Smooth muscle cell (in vitro differentiated cells): ENCODE measurements at regions not wholly inside any gene's neighbourhood (a gene's known extent, or its start where the extent isn't known, plus 50 kb on each side); places are given as distances from the start of the nearest gene placed in this dataset.

ENCODE experiments used
- DNase-seq: peaks from one replicate; lab custom pipeline; 2025; ENCODE audit not compliant: unreplicated experiment; lab: John Stamatoyannopoulos, UW
- H2AFZ ChIP-seq: fragments of 200-600 bp; sonication (generic); 2 replicates; pipeline ENCODE4 v1.6.0; 2016; ENCODE audit warnings: antibody characterized with exemption, low read depth, mild to moderate bottlenecking
- H3F3A ChIP-seq: fragments of 200-600 bp; sonication (generic); 2 replicates; pipeline ENCODE4 v1.6.0; 2017; ENCODE audit warnings: antibody characterized with exemption, low read depth
- H3K27ac ChIP-seq: fragments of 200-600 bp; sonication (generic); 2 replicates; pipeline ENCODE4 v1.5.1; 2016; ENCODE audit warnings: low read depth, mild to moderate bottlenecking
- H3K27me3 ChIP-seq: fragments of 200-600 bp; sonication (generic); 2 replicates; pipeline ENCODE4 v1.6.1; 2016; ENCODE audit warnings: low read depth, mild to moderate bottlenecking
- H3K36me3 ChIP-seq: fragments of 200-600 bp; sonication (generic); 2 replicates; pipeline ENCODE4 v1.5.1; 2016; ENCODE audit warnings: low read depth
- H3K4me1 ChIP-seq: fragments of 200-600 bp; sonication (generic); 2 replicates; pipeline ENCODE4 v1.5.1; 2016; ENCODE audit warnings: low read depth
- H3K4me2 ChIP-seq: fragments of 200-600 bp; sonication (generic); 2 replicates; pipeline ENCODE4 v1.6.0; 2016; ENCODE audit warnings: mild to moderate bottlenecking
- H3K4me3 ChIP-seq: fragments of 200-600 bp; sonication (generic); 2 replicates; pipeline ENCODE4 v1.5.1; 2016; ENCODE audit warnings: mild to moderate bottlenecking
- H3K79me2 ChIP-seq: fragments of 200-600 bp; sonication (generic); 2 replicates; pipeline ENCODE4 v1.6.0; 2016; ENCODE audit warnings: low read depth, mild to moderate bottlenecking
- H3K9ac ChIP-seq: fragments of 200-600 bp; sonication (generic); 2 replicates; pipeline ENCODE4 v1.6.0; 2016; ENCODE audit warnings: low read depth
- H3K9me3 ChIP-seq: fragments of 200-600 bp; sonication (generic); replicated peaks from 2 replicates; pipeline ENCODE4 v1.5.1; 2016; ENCODE audit warnings: low read depth
- H4K20me1 ChIP-seq: fragments of 200-600 bp; sonication (generic); 2 replicates; pipeline ENCODE4 v1.6.0; 2016; ENCODE audit warnings: low read depth
- WGBS: methylation state at CpG from one replicate; pipeline ENCODE4 v1.1.7; 2016; ENCODE audit warnings: low lambda C conversion rate; 5-methylcytosine and 5-hydroxymethylcytosine counted together
- TF ChIP-seq, protein P1 (sequence below): fragments of 200-600 bp; sonication (generic); IDR thresholded peaks from 2 replicates; pipeline ENCODE4 v1.5.1; 2017; ENCODE audit warnings: borderline replicate concordance, mild to moderate bottlenecking, antibody characterized with exemption; ENCODE audit not compliant: insufficient read depth, poor library complexity, severe bottlenecking

DNA sequence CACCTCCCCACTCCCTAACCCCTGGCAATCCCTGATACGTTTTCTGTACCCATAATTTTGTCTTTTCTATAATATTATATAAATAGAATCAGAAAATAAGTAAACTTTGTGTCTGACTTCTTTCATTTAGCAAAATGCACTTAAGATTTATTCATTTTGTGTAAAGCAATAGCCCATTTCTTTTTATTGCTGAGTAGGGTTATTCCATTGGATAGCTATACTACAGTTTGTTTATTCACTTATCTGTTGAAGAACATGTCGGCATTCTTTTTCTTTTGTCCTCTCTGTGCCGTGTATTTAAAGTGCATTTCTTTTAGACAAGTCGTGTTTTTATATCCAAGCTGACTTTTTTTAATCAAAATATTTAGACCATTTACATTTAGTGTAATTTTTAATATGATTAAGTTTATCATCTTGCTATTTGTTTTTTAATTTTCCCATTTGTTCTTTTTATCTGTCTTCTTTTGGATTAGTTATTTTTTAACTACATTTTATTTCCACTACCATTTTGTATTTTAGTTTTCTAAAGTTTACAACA lies 176.4 kb upstream of the TSHZ3 start:
- Histone ChIP-seq H3K36me3 (no peaks in the 10 kb centered on the region), H3K79me2 (no peaks in the 10 kb centered on the region), H3K9me3 (no peaks in the 10 kb centered on the region), H3K27me3 (no peaks in the 10 kb centered on the region), H2AFZ (no peak overlapping the region), H4K20me1 (no peaks in the 10 kb centered on the region), H3K4me1 (no peaks in the 10 kb centered on the region), H3K4me3 (no peak overlapping the region), H3K4me2 (no peak overlapping the region), H3F3A (peaks cover 7% of the 10 kb centered on the region), H3K27ac (no peak overlapping the region), H3K9ac (no peak overlapping the region)
- DNase-seq, result no peak
- WGBS, result 88% methylated on average over 4 of the region's 4 CpGs
- TF ChIP-seq, protein P1, sequence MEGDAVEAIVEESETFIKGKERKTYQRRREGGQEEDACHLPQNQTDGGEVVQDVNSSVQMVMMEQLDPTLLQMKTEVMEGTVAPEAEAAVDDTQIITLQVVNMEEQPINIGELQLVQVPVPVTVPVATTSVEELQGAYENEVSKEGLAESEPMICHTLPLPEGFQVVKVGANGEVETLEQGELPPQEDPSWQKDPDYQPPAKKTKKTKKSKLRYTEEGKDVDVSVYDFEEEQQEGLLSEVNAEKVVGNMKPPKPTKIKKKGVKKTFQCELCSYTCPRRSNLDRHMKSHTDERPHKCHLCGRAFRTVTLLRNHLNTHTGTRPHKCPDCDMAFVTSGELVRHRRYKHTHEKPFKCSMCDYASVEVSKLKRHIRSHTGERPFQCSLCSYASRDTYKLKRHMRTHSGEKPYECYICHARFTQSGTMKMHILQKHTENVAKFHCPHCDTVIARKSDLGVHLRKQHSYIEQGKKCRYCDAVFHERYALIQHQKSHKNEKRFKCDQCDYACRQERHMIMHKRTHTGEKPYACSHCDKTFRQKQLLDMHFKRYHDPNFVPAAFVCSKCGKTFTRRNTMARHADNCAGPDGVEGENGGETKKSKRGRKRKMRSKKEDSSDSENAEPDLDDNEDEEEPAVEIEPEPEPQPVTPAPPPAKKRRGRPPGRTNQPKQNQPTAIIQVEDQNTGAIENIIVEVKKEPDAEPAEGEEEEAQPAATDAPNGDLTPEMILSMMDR, result no peak

- Histone ChIP-seq H2AFZ (no peak overlapping the region), H3K9ac (no peak overlapping the region), H3K9me3 (no peaks in the 10 kb centered on the region), H3K27ac (no peak overlapping the region), H4K20me1 (no peaks in the 10 kb centered on the region), H3K4me1 (no peaks in the 10 kb centered on the region), H3F3A (no peaks in the 10 kb centered on the region), H3K4me2 (no peak overlapping the region), H3K4me3 (no peak overlapping the region), H3K27me3 (no peaks in the 10 kb centered on the region), H3K36me3 (no peaks in the 10 kb centered on the region), H3K79me2 (no peaks in the 10 kb centered on the region)
- DNase-seq, result no peak
- TF ChIP-seq, protein P1, result no peak
These were observed 178.2 kb upstream of the TSHZ3 start for GRCh38 chr19:31527443-31527842.

GRCh38 chr19:31528261-31528660 lies 179.0 kb upstream of the TSHZ3 start:
- 92% methylated on average over 3 of the region's 3 CpGs for WGBS
- H2AFZ ChIP-seq, result no peak overlapping the region
- no peaks in the 10 kb centered on the region for H3K36me3 ChIP-seq
- no peaks in the 10 kb centered on the region for H3F3A ChIP-seq
- no peak overlapping the region for H3K27ac ChIP-seq
- no peaks in the 10 kb centered on the region for H3K9me3 ChIP-seq
- H3K4me1 ChIP-seq, result no peaks in the 10 kb centered on the region
- no peak overlapping the region for H3K4me3 ChIP-seq
- no peaks in the 10 kb centered on the region for H4K20me1 ChIP-seq
- H3K9ac ChIP-seq, result no peak overlapping the region
- H3K79me2 ChIP-seq, result no peaks in the 10 kb centered on the region
- DNase-seq, result no peak
- H3K27me3 ChIP-seq, result no peaks in the 10 kb centered on the region
- TF ChIP-seq, protein P1, result no peak
- H3K4me2 ChIP-seq, result no peak overlapping the region

GRCh38 chr19:31529121-31529520 lies 179.9 kb upstream of the TSHZ3 start:
- 38% methylated on average over 1 of the region's 1 CpG for whole genome bisulfite sequencing
- Histone ChIP-seq H2AFZ (no peak overlapping the region), H3K27ac (no peak overlapping the region), H3K9ac (no peak overlapping the region), H3K36me3 (no peaks in the 10 kb centered on the region), H3K4me3 (no peak overlapping the region), H3K4me2 (no peak overlapping the region), H3K9me3 (no peaks in the 10 kb centered on the region), H3K79me2 (no peaks in the 10 kb centered on the region), H3K27me3 (no peaks in the 10 kb centered on the region), H3K4me1 (no peaks in the 10 kb centered on the region), H4K20me1 (no peaks in the 10 kb centered on the region), H3F3A (no peaks in the 10 kb centered on the region)
- TF ChIP-seq, protein P1, result no peak
- no peak for DNase-seq
